Right lobe of liver (tissue), 6 donors: ENCODE measurements at regions not wholly inside any gene's neighbourhood (a gene's known extent, or its start where the extent isn't known, plus 50 kb on each side); places are given as distances from the start of the nearest gene placed in this dataset.

Experiments used
- ATAC-seq, 4 donors: fragments of 200-7000 bp; cut with Tn5 transposase; one replicate each; pipeline ENCODE4 v1.9.1; 2020; ENCODE audit warnings: mild to moderate bottlenecking in 4 of 4, moderate library complexity in 4 of 4
- DNase-seq, 3 donors: peaks; one replicate each; pipeline ENCODE4 v3.0.0-alpha.2; 2020
- H3K27ac ChIP-seq, 3 donors: fragments of 200-600 bp; one replicate each; pipeline ENCODE4 v1.8.0; 2022
- H3K27me3 ChIP-seq, 2 donors: fragments of 200-600 bp; one replicate each; pipeline ENCODE4 v1.8.0; 2022
- H3K36me3 ChIP-seq, 4 donors: fragments of 200-600 bp; sonication (generic) in 1 of 4; one replicate each; pipeline versions ENCODE4 v1.5.1 to v1.8.0; 2017 to 2022; ENCODE audit warnings: control low read depth in 1 of 4
- H3K4me1 ChIP-seq, 4 donors: fragments of 200-600 bp; sonication (generic) in 1 of 4; one replicate each; pipeline versions ENCODE4 v1.5.1 to v1.8.0; 2017 to 2022; ENCODE audit warnings: control low read depth in 1 of 4
- H3K4me3 ChIP-seq, 3 donors: fragments of 200-600 bp; one replicate each; pipeline ENCODE4 v1.8.0; 2022
- H3K9me3 ChIP-seq, 4 donors: fragments of 200-600 bp; sonication (generic) in 1 of 4; one replicate each; pipeline versions ENCODE4 v1.5.1 to v1.8.0; 2017 to 2022; ENCODE audit warnings: control low read depth in 1 of 4
- CTCF ChIP-seq, 4 donors: fragments of 200-600 bp in 3 of 4; fragments of 450-650 bp in 1 of 4; IDR thresholded peaks; one replicate each; pipeline versions ENCODE4 v1.5.1 to v1.8.0; 2016 to 2022; ENCODE audit warnings: antibody characterized with exemption in 4 of 4, mild to moderate bottlenecking in 2 of 4
- POLR2A ChIP-seq: fragments of 450-650 bp; IDR thresholded peaks from one replicate; pipeline ENCODE4 v1.6.1; 2017; ENCODE audit warnings: antibody characterized with exemption, mild to moderate bottlenecking
- WGBS: methylation state at CpG from one replicate; pipeline ENCODE4 v1.1.6; 2018; ENCODE audit warnings: low coverage, low lambda C conversion rate; ENCODE audit not compliant: insufficient coverage; ENCODE audit errors: missing lambda C conversion rate; 5-methylcytosine and 5-hydroxymethylcytosine counted together
- intact Hi-C, 2 donors: fragments of 100-400 bp; cut with DNase I; formaldehyde crosslinking; loops; one replicate each; pipeline versions ENCODE4 v1.11.2 to v1.14.1; 2022
- small RNA-seq, 2 experiments: library from RNA; depleted of rRNA; stranded (forward); fragments of <200 nt; gene quantifications; one replicate each; pipeline ENCODE3, GENCODE V24; 2016
- donor health status: DM: no; HTN: yes; CAD: no.
- donor health status: DM: no; HTN: no; CAD: no.
- donor health status: DM: no; HTN: no; CAD: no.
- donor health status: DM: no; HTN: yes; CAD: no.
- donor health status: DM: no; HTN: yes; CAD: no.

- H3K27ac ChIP-seq = no peak overlapping the region
- no peak for TF ChIP-seq POLR2A
- no peak for TF ChIP-seq CTCF (IDR thresholded peaks at IDR 0.05)
- ATAC-seq (no peak), DNase-seq (no peak)
- intact Hi-C loops = no loop called here
- peaks cover 0 to 6% (median 0%) of the 10 kb centered on the region in 4 donors for H3K4me1 ChIP-seq
- WGBS = 80% methylated on average over 2 of the region's 3 CpGs
- no peaks in the 10 kb centered on the region for H3K9me3 ChIP-seq
- no peaks in the 10 kb centered on the region for H3K36me3 ChIP-seq
- no peaks in the 10 kb centered on the region for H3K27me3 ChIP-seq
- no peak overlapping the region for H3K4me3 ChIP-seq
These were observed 56.3 kb upstream of the PSMA6 start for GRCh38 chr14:35235840-35236239.

- WGBS = 94% methylated on average over 2 of the region's 2 CpGs
- H3K4me3 ChIP-seq = no peak overlapping the region
These were observed 55.4 kb upstream of the PSMA6 start for GRCh38 chr14:35236806-35237205.

GRCh38 chr14:35240231-35240630 is 52.0 kb upstream of the PSMA6 start:
- TF ChIP-seq CTCF (IDR thresholded peaks at IDR 0.05) = no peak
- TF ChIP-seq POLR2A = no peak
- Histone ChIP-seq H3K4me3 (no peak overlapping the region), H3K4me1 (no peaks in the 10 kb centered on the region), H3K9me3 (no peaks in the 10 kb centered on the region), H3K27ac (no peak overlapping the region), H3K36me3 (no peaks in the 10 kb centered on the region), H3K27me3 (no peaks in the 10 kb centered on the region)
- no peak for ATAC-seq
- intact Hi-C loops = no loop called here
- 88% methylated on average over 2 of the region's 2 CpGs for WGBS
- no peak for DNase-seq

More at GRCh38 chr14:35236806-35237205, 55.4 kb upstream of the PSMA6 start:
- ATAC-seq = no peak
- Histone ChIP-seq H3K36me3 (no peaks in the 10 kb centered on the region), H3K27ac (no peak overlapping the region), H3K27me3 (no peaks in the 10 kb centered on the region), H3K9me3 (no peaks in the 10 kb centered on the region), H3K4me1 (peaks cover 0 to 6% (median 0%) of the 10 kb centered on the region in 4 donors)
- DNase-seq = no peak
- intact Hi-C loops = no loop called here
- TF ChIP-seq POLR2A = no peak
- TF ChIP-seq CTCF (IDR thresholded peaks at IDR 0.05) = no peak

Small RNAs in the stretch of these regions (small RNA-seq; reads per million reads assigned to genes)
- 0 reads per million in 2 experiments for gene MRPL57P8
